GM12878 (cell line): ENCODE measurements at regions not wholly inside any gene's neighbourhood (a gene's known extent, or its start where the extent isn't known, plus 50 kb on each side); places are given as distances from the start of the nearest gene placed in this dataset.

Experiments used
- ATAC-seq: fragments of 200-7000 bp; cut with Tn5 transposase; 3 replicates; pipeline ENCODE4 v1.9.1; 2020; ENCODE audit warnings: mild to moderate bottlenecking, moderate library complexity
- BruUV-seq: library from RNA; stranded (reverse); fragments of 400-500 nt; replicated peaks from 2 replicates; lab custom pipeline; 2021; lab: Mats Ljungman, UMichigan
- CTCF ChIA-PET: fragments of 300-600 bp; sonication (Branson Sonifier 250); formaldehyde crosslinking; extraction: SDS; loops from one replicate; lab custom pipeline; 2021; ENCODE audit warnings: inconsistent platforms; lab: Yijun Ruan, JAX
- POLR2A ChIA-PET: fragments of 350-600 bp; formaldehyde crosslinking; extraction: SDS; loops from one replicate; lab custom pipeline; 2021; ENCODE audit warnings: inconsistent platforms; lab: Charles Lee
- RAD21 ChIA-PET: fragments of 300-600 bp; sonication (Branson Sonifier 250); formaldehyde crosslinking; loops from one replicate; lab custom pipeline; 2023; ENCODE audit warnings: antibody characterized with exemption; ENCODE audit not compliant: unreplicated experiment; lab: Charles Lee
- SMC1A ChIA-PET: fragments of 300-600 bp; sonication (Branson Sonifier 250); formaldehyde crosslinking; loops from one replicate; lab custom pipeline; 2023; ENCODE audit not compliant: unreplicated experiment, uncharacterized antibody; lab: Charles Lee
- DNase-seq: peaks from one replicate; pipeline ENCODE4 v3.0.0-alpha.2; 2011; ENCODE audit warnings: low read depth, low spot score
- FAIRE-seq: peaks from 3 replicates; lab custom pipeline; 2011; peaks lifted over from hg19 to GRCh38; lab: Jason Lieb, UNC
- H2AFZ ChIP-seq: 2 replicates; pipeline ENCODE4 v1.6.0; 2011; ENCODE audit warnings: low read depth, low read length, control low read depth; ENCODE audit not compliant: control insufficient read depth
- H3K27ac ChIP-seq: 2 replicates; pipeline ENCODE4 v1.5.1; 2011; ENCODE audit warnings: control low read depth; ENCODE audit not compliant: control insufficient read depth, insufficient read depth
- H3K27me3 ChIP-seq, 2 experiments: replicated peaks in 1 of 2; 2 replicates each; pipeline versions ENCODE4 v1.6.0 to v1.6.1; 2011; ENCODE audit warnings: low read length in 1 of 2; ENCODE audit not compliant: control insufficient read depth in 2 of 2, insufficient read depth in 2 of 2
- H3K36me3 ChIP-seq, 2 experiments: 2 replicates each; pipeline ENCODE4 v1.5.1; 2011; ENCODE audit warnings: low read length in 1 of 2; ENCODE audit not compliant: control insufficient read depth in 2 of 2, insufficient read depth in 2 of 2
- H3K4me1 ChIP-seq: 2 replicates; pipeline ENCODE4 v1.6.1; 2011; ENCODE audit warnings: mild to moderate bottlenecking, low read length, moderate library complexity, mixed read lengths; ENCODE audit not compliant: control insufficient read depth, insufficient read depth
- H3K4me2 ChIP-seq: 2 replicates; pipeline ENCODE4 v1.6.0; 2011; ENCODE audit warnings: control low read depth; ENCODE audit not compliant: control insufficient read depth, insufficient read depth
- H3K4me3 ChIP-seq: fragments of 200-600 bp; sonication (generic); 2 replicates; pipeline ENCODE4 v1.5.1; 2016
- H3K79me2 ChIP-seq: 2 replicates; pipeline ENCODE4 v1.6.0; 2011; ENCODE audit warnings: low read length; ENCODE audit not compliant: control insufficient read depth, insufficient read depth
- H3K9ac ChIP-seq: 2 replicates; pipeline ENCODE4 v1.8.0; 2011; ENCODE audit warnings: low read length, control low read depth, mixed read lengths; ENCODE audit not compliant: control insufficient read depth, insufficient read depth
- H3K9me3 ChIP-seq: replicated peaks from 3 replicates; pipeline ENCODE4 v1.5.1; 2011; ENCODE audit warnings: mild to moderate bottlenecking, low read length; ENCODE audit not compliant: control insufficient read depth, insufficient read depth
- H4K20me1 ChIP-seq: 2 replicates; pipeline ENCODE4 v1.6.0; 2011; ENCODE audit not compliant: control insufficient read depth, insufficient read depth
- ATF7 ChIP-seq: fragments of 450-650 bp; IDR thresholded peaks from 2 replicates; pipeline ENCODE4 v1.6.1; 2016; ENCODE audit warnings: low read depth, mild to moderate bottlenecking
- CHD2 ChIP-seq: IDR thresholded peaks from 2 replicates; pipeline ENCODE4 v1.6.1; 2011; ENCODE audit warnings: low read depth, low read length, improper control_type of control experiment, borderline replicate concordance
- EGR1 ChIP-seq, 2 experiments: IDR thresholded peaks; 1 replicate in 1 of 2; 2 replicates in 1 of 2; pipeline ENCODE4 v1.6.1; 2011 to 2012; ENCODE audit warnings: low read depth in 2 of 2, low read length in 2 of 2, borderline replicate concordance in 1 of 2, mild to moderate bottlenecking in 1 of 2, moderate library complexity in 1 of 2
- HCFC1 ChIP-seq: fragments of 150-350 bp; IDR thresholded peaks from 2 replicates; pipeline ENCODE4 v1.6.1; 2014; ENCODE audit warnings: low read length
- JUND ChIP-seq: IDR thresholded peaks from 2 replicates; pipeline ENCODE4 v1.6.1; 2012; ENCODE audit warnings: low read depth, mild to moderate bottlenecking, low read length, improper control_type of control experiment, moderate library complexity
- PAX8 ChIP-seq: fragments of 450-650 bp; IDR thresholded peaks from 2 replicates; pipeline ENCODE4 v1.6.1; 2017; ENCODE audit warnings: mild to moderate bottlenecking, moderate library complexity
- PKNOX1 ChIP-seq: fragments of 450-650 bp; IDR thresholded peaks from 2 replicates; pipeline ENCODE4 v1.6.1; 2016; ENCODE audit warnings: mild to moderate bottlenecking
- PRDM15 ChIP-seq: fragments of 450-650 bp; formaldehyde crosslinking; IDR thresholded peaks from 2 replicates; pipeline ENCODE4 v1.4.0; 2020; ENCODE audit warnings: mild to moderate bottlenecking, moderate library complexity
- RBBP5 ChIP-seq: fragments of 200-600 bp; sonication (generic); conservative IDR thresholded peaks from 2 replicates; pipeline ENCODE4 v1.6.1; 2016
- SMAD1 ChIP-seq: fragments of 450-650 bp; IDR thresholded peaks from 2 replicates; pipeline ENCODE4 v1.6.1; 2018; ENCODE audit warnings: mild to moderate bottlenecking, low read depth; ENCODE audit not compliant: partially characterized antibody
- SREBF2 ChIP-seq: IDR thresholded peaks from 2 replicates; pipeline ENCODE4 v1.6.1; 2012; ENCODE audit warnings: mild to moderate bottlenecking, low read length
- STAT1 ChIP-seq: fragments of 450-650 bp; conservative IDR thresholded peaks from 2 replicates; pipeline ENCODE4 v1.6.1; 2014; ENCODE audit warnings: antibody characterized with exemption, mild to moderate bottlenecking
- ZBED1 ChIP-seq: IDR thresholded peaks from 2 replicates; pipeline ENCODE4 v1.6.1; 2016; ENCODE audit warnings: borderline replicate concordance
- ZNF592 ChIP-seq: fragments of 450-650 bp; IDR thresholded peaks from 2 replicates; pipeline ENCODE4 v1.6.1; 2017; ENCODE audit warnings: mild to moderate bottlenecking, moderate library complexity
- ZNF622 ChIP-seq: fragments of 450-650 bp; IDR thresholded peaks from 2 replicates; pipeline ENCODE4 v1.6.1; 2017; ENCODE audit warnings: mild to moderate bottlenecking, inconsistent platforms
- ZSCAN29 ChIP-seq: fragments of 450-650 bp; IDR thresholded peaks from 2 replicates; pipeline ENCODE4 v1.6.1; 2017; ENCODE audit warnings: mild to moderate bottlenecking, moderate library complexity
- ZZZ3 ChIP-seq: IDR thresholded peaks from 2 replicates; pipeline ENCODE4 v1.6.1; 2011; ENCODE audit warnings: low read depth; ENCODE audit not compliant: control insufficient read depth, insufficient read length
- in situ Hi-C: fragments of 300-500 bp; cut with MboI; formaldehyde crosslinking; loops from 9 replicates; pipeline ENCODE4 v1.14.3; 2018; ENCODE audit warnings: mixed read lengths
- intact Hi-C: fragments of 100-400 bp; cut with micrococcal nuclease; formaldehyde crosslinking; loops from one replicate; pipeline ENCODE4 v1.14.2; 2022; ENCODE audit not compliant: unreplicated experiment
- TF ChIP-seq, protein P1 (sequence below): IDR thresholded peaks from 2 replicates; pipeline ENCODE4 v1.6.1; 2011; ENCODE audit warnings: mild to moderate bottlenecking, low read depth, low read length, moderate library complexity; ENCODE audit not compliant: insufficient replicate concordance

DNA sequence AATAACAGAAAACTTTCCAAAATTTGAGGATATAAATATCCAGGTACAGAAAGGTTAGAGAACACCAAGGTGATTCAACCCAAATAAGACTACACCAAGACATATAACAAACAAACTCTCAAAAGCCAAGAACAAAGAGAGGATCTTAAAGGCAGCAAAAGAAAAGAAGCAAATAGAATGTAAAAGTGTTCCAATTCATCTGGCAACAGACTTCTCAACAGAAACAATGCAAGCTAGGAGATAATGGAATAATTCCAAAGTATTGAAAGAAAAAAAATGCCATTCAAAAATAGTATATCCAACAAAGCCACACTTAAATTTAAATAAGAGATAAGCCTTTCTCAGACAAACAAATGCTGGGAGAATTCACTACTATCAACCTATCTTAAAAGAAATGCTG lies 153.0 kb upstream of the FAT3 start:
- no peak overlapping the region for H2AFZ ChIP-seq
- no peaks in the 10 kb centered on the region for H3K27me3 ChIP-seq
- SMC1A ChIA-PET = interaction anchor here (0.9 kb wide), 1 partner anchor 181 kb away, joined by 3 read pairs; no protein-coding TSS in a partner anchor
- no peaks in the 10 kb centered on the region for H3K9me3 ChIP-seq
- H3K36me3 ChIP-seq = no peaks in the 10 kb centered on the region
- CTCF ChIA-PET = no interaction called here
- no peak overlapping the region for H3K4me3 ChIP-seq
- no peak overlapping the region for H3K9ac ChIP-seq
- BruUV-seq = no TSS peak
- RAD21 ChIA-PET = no interaction called here
- in situ Hi-C loops = no loop called here
- TF ChIP-seq PRDM15 (no peak), EGR1 (IDR thresholded peaks at IDR 0.05; ENCODE audit: borderline replicate concordance in 1 of 2, low read depth in 2 of 2, low read length in 2 of 2) (no peak), STAT1 (no peak), PAX8 (no peak), ATF7 (no peak), RBBP5 (no peak), ZZZ3 (no peak), ZSCAN29 (no peak), SREBF2 (no peak), CHD2 (no peak), ZNF622 (no peak), HCFC1 (no peak), SMAD1 (no peak), JUND (no peak), ZBED1 (no peak), ZNF592 (no peak), PKNOX1 (no peak)
- TF ChIP-seq, protein P1, sequence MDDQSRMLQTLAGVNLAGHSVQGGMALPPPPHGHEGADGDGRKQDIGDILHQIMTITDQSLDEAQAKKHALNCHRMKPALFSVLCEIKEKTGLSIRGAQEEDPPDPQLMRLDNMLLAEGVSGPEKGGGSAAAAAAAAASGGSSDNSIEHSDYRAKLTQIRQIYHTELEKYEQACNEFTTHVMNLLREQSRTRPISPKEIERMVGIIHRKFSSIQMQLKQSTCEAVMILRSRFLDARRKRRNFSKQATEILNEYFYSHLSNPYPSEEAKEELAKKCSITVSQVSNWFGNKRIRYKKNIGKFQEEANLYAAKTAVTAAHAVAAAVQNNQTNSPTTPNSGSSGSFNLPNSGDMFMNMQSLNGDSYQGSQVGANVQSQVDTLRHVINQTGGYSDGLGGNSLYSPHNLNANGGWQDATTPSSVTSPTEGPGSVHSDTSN = no peak
- TF ChIP-seq, all 136 proteins: peak for 0
- H4K20me1 ChIP-seq = no peaks in the 10 kb centered on the region
- no peak overlapping the region for H3K4me2 ChIP-seq
- no peak for DNase-seq
- no peak for FAIRE-seq
- H3K4me1 ChIP-seq = no peaks in the 10 kb centered on the region
- H3K27ac ChIP-seq = no peak overlapping the region
- POLR2A ChIA-PET = no interaction called here
- intact Hi-C loops = no loop called here
- no peak for ATAC-seq
- H3K79me2 ChIP-seq = no peaks in the 10 kb centered on the region
